Body of pancreas (tissue), 4 donors: ENCODE measurements at regions not wholly inside any gene's neighbourhood (a gene's known extent, or its start where the extent isn't known, plus 50 kb on each side); places are given as distances from the start of the nearest gene placed in this dataset.

Source experiments
- ATAC-seq: fragments of 150-250 bp; one replicate; pipeline ENCODE4 v1.9.1; 2016
- DNase-seq, 4 donors: peaks; one replicate each; pipeline ENCODE4 v3.0.0-alpha.2; 2019
- H3K27ac ChIP-seq, 4 donors: fragments of 200-600 bp; sonication (generic); 1 replicate in 3 of 4; 2 replicates in 1 of 4; pipeline versions ENCODE4 v1.5.1 to v1.6.1; 2016 to 2019; ENCODE audit warnings: mild to moderate bottlenecking in 1 of 4, mixed read lengths in 1 of 4, moderate library complexity in 1 of 4
- H3K27me3 ChIP-seq, 2 donors: fragments of 200-600 bp; sonication (generic); one replicate each; pipeline ENCODE4 v1.6.0; 2016; ENCODE audit warnings: mild to moderate bottlenecking in 1 of 2
- H3K36me3 ChIP-seq, 2 donors: fragments of 200-600 bp; sonication (generic); replicated peaks in 1 of 2; 2 replicates each; pipeline ENCODE4 v1.5.1; 2016; ENCODE audit warnings: low read depth in 2 of 2; ENCODE audit not compliant: insufficient read depth in 1 of 2
- H3K4me1 ChIP-seq: fragments of 200-600 bp; sonication (generic); one replicate; pipeline ENCODE4 v1.6.0; 2016
- H3K4me3 ChIP-seq, 2 donors: fragments of 200-600 bp; sonication (generic); 1 replicate in 1 of 2; 2 replicates in 1 of 2; pipeline ENCODE4 v1.5.1; 2016 to 2019
- H3K9me3 ChIP-seq, 3 donors: fragments of 200-600 bp; sonication (generic); 1 replicate in 2 of 3; 2 replicates in 1 of 3; pipeline ENCODE4 v1.5.1; 2016
- POLR2A ChIP-seq, 3 donors: fragments of 450-650 bp; IDR thresholded peaks; one replicate each; pipeline ENCODE4 v1.6.1; 2016; ENCODE audit warnings: antibody characterized with exemption in 3 of 3, mild to moderate bottlenecking in 2 of 3
- WGBS, 2 donors: methylation state at CpG; one replicate each; pipeline ENCODE4 v1.1.5; 2017; 5-methylcytosine and 5-hydroxymethylcytosine counted together
- intact Hi-C: fragments of 100-400 bp; cut with DNase I; formaldehyde crosslinking; loops from one replicate; pipeline ENCODE4 v1.15.1; 2023
- TF ChIP-seq, protein P1 (sequence below), 7 experiments: fragments of 450-650 bp in 4 of 7; fragments of 200-600 bp in 3 of 7; sonication (generic) in 3 of 7; IDR thresholded peaks; one replicate each; pipeline ENCODE4 v1.5.1; 2016 to 2019; ENCODE audit warnings: antibody characterized with exemption in 7 of 7

GRCh38 chr5:92402956-92403702, 1020.0 kb upstream of the ARRDC3 start:
- Histone ChIP-seq H3K4me3 (no peak overlapping the region), H3K27me3 (no peaks in the 10 kb centered on the region), H3K36me3 (no peaks in the 10 kb centered on the region), H3K27ac (no peak overlapping the region), H3K9me3 (no peaks in the 10 kb centered on the region), H3K4me1 (no peaks in the 10 kb centered on the region)
- DNase-seq (no peak), ATAC-seq (no peak)
- no peak for TF ChIP-seq POLR2A (IDR thresholded peaks at IDR 0.05)
- TF ChIP-seq, protein P1, sequence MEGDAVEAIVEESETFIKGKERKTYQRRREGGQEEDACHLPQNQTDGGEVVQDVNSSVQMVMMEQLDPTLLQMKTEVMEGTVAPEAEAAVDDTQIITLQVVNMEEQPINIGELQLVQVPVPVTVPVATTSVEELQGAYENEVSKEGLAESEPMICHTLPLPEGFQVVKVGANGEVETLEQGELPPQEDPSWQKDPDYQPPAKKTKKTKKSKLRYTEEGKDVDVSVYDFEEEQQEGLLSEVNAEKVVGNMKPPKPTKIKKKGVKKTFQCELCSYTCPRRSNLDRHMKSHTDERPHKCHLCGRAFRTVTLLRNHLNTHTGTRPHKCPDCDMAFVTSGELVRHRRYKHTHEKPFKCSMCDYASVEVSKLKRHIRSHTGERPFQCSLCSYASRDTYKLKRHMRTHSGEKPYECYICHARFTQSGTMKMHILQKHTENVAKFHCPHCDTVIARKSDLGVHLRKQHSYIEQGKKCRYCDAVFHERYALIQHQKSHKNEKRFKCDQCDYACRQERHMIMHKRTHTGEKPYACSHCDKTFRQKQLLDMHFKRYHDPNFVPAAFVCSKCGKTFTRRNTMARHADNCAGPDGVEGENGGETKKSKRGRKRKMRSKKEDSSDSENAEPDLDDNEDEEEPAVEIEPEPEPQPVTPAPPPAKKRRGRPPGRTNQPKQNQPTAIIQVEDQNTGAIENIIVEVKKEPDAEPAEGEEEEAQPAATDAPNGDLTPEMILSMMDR (IDR thresholded peaks at IDR 0.05): no peak
- intact Hi-C loops: no loop called here
- WGBS, 2 donors: 66 to 73% methylated on average over 7 of the region's 7 CpGs

GRCh38 chr5:92402045-92402444, 1018.9 kb upstream of the ARRDC3 start:
- Histone ChIP-seq H3K27me3 (no peaks in the 10 kb centered on the region), H3K4me1 (no peaks in the 10 kb centered on the region), H3K4me3 (no peak overlapping the region), H3K9me3 (no peaks in the 10 kb centered on the region), H3K27ac (no peak overlapping the region), H3K36me3 (no peaks in the 10 kb centered on the region)
- intact Hi-C loops: no loop called here
- 46 to 51% methylated on average over 2 of the region's 2 CpGs for WGBS, 2 donors
- no peak for DNase-seq
- TF ChIP-seq POLR2A (IDR thresholded peaks at IDR 0.05): no peak
- no peak for ATAC-seq

DNA sequence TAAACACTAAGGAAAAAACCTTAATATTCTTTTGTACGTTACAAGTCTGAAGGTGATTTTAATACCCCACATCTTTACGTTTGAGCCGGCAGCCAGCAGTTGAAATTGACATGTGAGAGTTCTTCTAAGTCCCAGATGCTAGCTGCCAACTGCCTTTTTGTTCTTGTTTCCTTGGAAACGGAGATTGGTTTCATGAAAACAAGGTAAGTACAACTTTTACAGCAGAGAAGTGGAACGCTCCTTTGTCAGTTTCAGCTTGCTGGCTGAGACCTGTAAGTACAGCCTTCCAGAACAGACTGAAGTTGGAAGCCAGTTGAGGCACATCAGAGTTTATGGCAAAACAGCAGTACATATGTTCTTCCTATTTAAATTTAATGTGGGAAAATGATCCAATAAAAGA, 1018.4 kb upstream of the ARRDC3 start:
- Histone ChIP-seq H3K4me3 (no peak overlapping the region), H3K27ac (no peak overlapping the region), H3K36me3 (no peaks in the 10 kb centered on the region), H3K9me3 (no peaks in the 10 kb centered on the region), H3K4me1 (no peaks in the 10 kb centered on the region), H3K27me3 (no peaks in the 10 kb centered on the region)
- TF ChIP-seq POLR2A (IDR thresholded peaks at IDR 0.05): no peak
- TF ChIP-seq, protein P1 (IDR thresholded peaks at IDR 0.05): no peak
- no peak for DNase-seq
- intact Hi-C loops: no loop called here
- 24 to 35% methylated on average over 5 of the region's 5 CpGs for WGBS, 2 donors
- no peak for ATAC-seq

DNA sequence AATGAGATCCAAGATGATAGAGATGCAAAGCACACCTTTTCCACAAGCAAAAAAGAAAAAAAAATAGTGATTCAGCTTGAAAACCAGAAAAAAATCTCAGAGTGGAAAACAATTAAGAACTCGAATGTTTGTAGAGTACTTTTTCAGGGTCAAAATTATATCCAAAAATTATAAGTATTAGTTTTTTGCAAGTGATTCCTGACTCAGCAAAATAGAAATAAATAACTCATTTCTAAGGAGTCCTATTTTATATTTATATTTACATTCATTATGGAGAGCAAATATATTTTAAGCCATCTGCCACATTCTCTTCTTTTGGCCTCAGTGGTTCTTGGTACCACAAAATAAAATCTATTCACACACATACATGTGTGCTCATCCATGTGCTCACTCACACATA, 1011.8 kb upstream of the ARRDC3 start:
- intact Hi-C loops: no loop called here
- Histone ChIP-seq H3K27ac (no peak overlapping the region), H3K27me3 (no peaks in the 10 kb centered on the region), H3K36me3 (no peaks in the 10 kb centered on the region), H3K4me3 (no peak overlapping the region), H3K9me3 (no peaks in the 10 kb centered on the region), H3K4me1 (no peaks in the 10 kb centered on the region)
- 37 to 52% methylated on average over 1 of the region's 1 CpG for WGBS, 2 donors
- TF ChIP-seq, protein P1 (IDR thresholded peaks at IDR 0.05): no peak
- TF ChIP-seq POLR2A (IDR thresholded peaks at IDR 0.05): no peak
- ATAC-seq: no peak
- no peak for DNase-seq

DNA sequence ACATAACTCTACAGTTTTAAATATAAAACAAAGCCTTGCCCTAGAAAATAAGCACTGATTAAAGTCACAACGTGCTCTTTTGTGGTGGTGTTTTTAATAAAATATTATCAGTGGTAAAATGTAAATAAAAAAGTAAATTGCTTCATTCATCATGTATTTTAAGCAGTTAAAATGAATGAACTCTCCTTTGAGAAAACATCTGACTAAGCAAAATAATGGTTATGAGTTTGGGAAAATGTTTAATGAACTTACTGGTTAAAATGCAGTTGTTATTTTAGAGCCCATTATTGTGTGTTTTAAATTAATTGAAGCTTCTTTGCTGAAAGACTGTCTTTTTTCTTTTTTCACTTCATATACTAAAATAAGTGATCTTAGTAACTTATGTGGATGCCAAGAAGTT, 1007.5 kb upstream of the ARRDC3 start:
- Histone ChIP-seq H3K27me3 (no peaks in the 10 kb centered on the region), H3K36me3 (no peaks in the 10 kb centered on the region), H3K4me3 (no peak overlapping the region), H3K9me3 (no peaks in the 10 kb centered on the region), H3K27ac (no peak overlapping the region), H3K4me1 (no peaks in the 10 kb centered on the region)
- no peak for TF ChIP-seq POLR2A (IDR thresholded peaks at IDR 0.05)
- TF ChIP-seq, protein P1 (IDR thresholded peaks at IDR 0.05): no peak
- WGBS, 2 donors: 29 to 36% methylated on average over 1 of the region's 1 CpG
- no peak for DNase-seq
- no peak for ATAC-seq
- intact Hi-C loops: no loop called here
